ENCODE measurements at regions not wholly inside any gene's neighbourhood (a gene's known extent, or its start where the extent isn't known, plus 50 kb on each side); places are given as distances from the start of the nearest gene placed in this dataset.

GRCh38 chr16:80407265-80407987, 133.4 kb upstream of the DYNLRB2 start:
- intact Hi-C loops (cut with micrococcal nuclease): no loop called here
- Mint-ChIP-seq H3K4me1 (ENCODE audit: low read depth) (no peaks in the 10 kb centered on the region), H3K27me3 (ENCODE audit: insufficient read depth) (peaks cover 3% of the 10 kb centered on the region)

GRCh38 chr16:80404847-80405246, 135.9 kb upstream of the DYNLRB2 start:
- Mint-ChIP-seq H3K36me3 (ENCODE audit: low read depth) (no peaks in the 10 kb centered on the region), H3K27ac (no peak overlapping the region), H3K9me3 (no peaks in the 10 kb centered on the region), H3K4me1 (ENCODE audit: low read depth) (no peaks in the 10 kb centered on the region), H3K27me3 (ENCODE audit: insufficient read depth) (peaks cover 5% of the 10 kb centered on the region), H3K4me3 (no peak overlapping the region)
- intact Hi-C loops (cut with micrococcal nuclease): no loop called here
- no peak for DNase-seq (ENCODE audit: low spot score)

More at GRCh38 chr16:80407265-80407987, 133.4 kb upstream of the DYNLRB2 start:
- no peaks in the 10 kb centered on the region for H3K9me3 Mint-ChIP-seq
- no peaks in the 10 kb centered on the region for H3K36me3 Mint-ChIP-seq (ENCODE audit: low read depth)
- DNase-seq (ENCODE audit: low spot score): no peak
- no peak overlapping the region for H3K27ac Mint-ChIP-seq
- H3K4me3 Mint-ChIP-seq: no peak overlapping the region

DNA sequence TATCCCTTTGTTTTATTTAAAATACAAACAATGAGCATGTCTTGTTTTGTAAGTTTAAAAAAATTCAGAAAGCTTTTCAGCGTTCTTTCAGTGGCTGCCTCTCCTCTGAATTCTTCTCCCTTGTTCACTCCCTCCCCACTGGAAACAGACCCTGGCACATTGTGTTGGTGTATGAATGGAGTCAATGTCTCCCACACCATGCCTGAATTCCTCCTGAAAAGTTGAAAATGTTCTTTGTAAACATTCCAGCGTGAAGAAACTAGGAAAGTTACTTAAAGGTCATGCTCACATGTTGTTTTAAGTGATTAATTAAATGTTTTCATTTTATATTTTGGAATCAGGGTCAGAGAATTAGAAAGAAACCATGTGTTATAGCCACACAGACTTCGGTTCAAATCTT, 136.9 kb upstream of the DYNLRB2 start:
- no peaks in the 10 kb centered on the region for H3K9me3 Mint-ChIP-seq
- no peaks in the 10 kb centered on the region for H3K36me3 Mint-ChIP-seq (ENCODE audit: low read depth)
- peaks cover 7% of the 10 kb centered on the region for H3K27me3 Mint-ChIP-seq (ENCODE audit: insufficient read depth)
- intact Hi-C loops (cut with micrococcal nuclease): no loop called here
- DNase-seq (ENCODE audit: low spot score): no peak
- H3K4me3 Mint-ChIP-seq: no peak overlapping the region
- no peak overlapping the region for H3K27ac Mint-ChIP-seq
- no peaks in the 10 kb centered on the region for H3K4me1 Mint-ChIP-seq (ENCODE audit: low read depth)

- H3K9me3 Mint-ChIP-seq: peaks cover 3% of the 10 kb centered on the region
- no peaks in the 10 kb centered on the region for H3K4me1 Mint-ChIP-seq (ENCODE audit: low read depth)
- no peak overlapping the region for H3K4me3 Mint-ChIP-seq
- H3K36me3 Mint-ChIP-seq (ENCODE audit: low read depth): no peaks in the 10 kb centered on the region
- peaks cover 9% of the 10 kb centered on the region for H3K27me3 Mint-ChIP-seq (ENCODE audit: insufficient read depth)
- intact Hi-C loops (cut with micrococcal nuclease): no loop called here
- no peak for DNase-seq (ENCODE audit: low spot score)
- H3K27ac Mint-ChIP-seq: no peak overlapping the region
Measured at GRCh38 chr16:80390871-80391489, 149.8 kb upstream of the DYNLRB2 start.

DNA sequence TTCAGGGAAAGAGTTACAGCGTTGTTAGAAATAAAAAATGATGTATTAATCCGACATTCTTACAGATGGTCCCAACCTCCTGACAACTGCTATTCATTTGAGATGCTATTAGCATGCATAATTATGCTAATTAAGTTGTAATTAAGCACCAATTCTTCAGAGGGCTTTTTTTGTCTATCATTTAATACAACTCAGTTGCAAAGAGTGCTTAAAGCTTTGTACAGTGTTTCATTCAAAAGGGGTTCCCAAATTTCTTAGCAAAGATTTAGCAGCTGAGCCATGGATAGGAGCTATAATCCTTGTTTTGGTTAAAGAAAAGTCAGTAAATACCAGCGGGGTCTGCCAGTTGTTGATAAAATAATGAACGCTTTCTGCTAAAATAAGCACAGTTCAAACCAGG, 150.7 kb upstream of the DYNLRB2 start:
- peaks cover 9% of the 10 kb centered on the region for H3K27me3 Mint-ChIP-seq (ENCODE audit: insufficient read depth)
- DNase-seq (ENCODE audit: low spot score): no peak
- peaks cover 3% of the 10 kb centered on the region for H3K9me3 Mint-ChIP-seq
- H3K27ac Mint-ChIP-seq: no peak overlapping the region
- no peaks in the 10 kb centered on the region for H3K36me3 Mint-ChIP-seq (ENCODE audit: low read depth)
- intact Hi-C loops (cut with micrococcal nuclease): no loop called here
- H3K4me1 Mint-ChIP-seq (ENCODE audit: low read depth): no peaks in the 10 kb centered on the region
- no peak overlapping the region for H3K4me3 Mint-ChIP-seq

GRCh38 chr16:80389338-80389737, 151.5 kb upstream of the DYNLRB2 start:
- H3K4me3 Mint-ChIP-seq: no peak overlapping the region
- peaks cover 3% of the 10 kb centered on the region for H3K9me3 Mint-ChIP-seq
- H3K27me3 Mint-ChIP-seq (ENCODE audit: insufficient read depth): peaks cover 9% of the 10 kb centered on the region
- H3K27ac Mint-ChIP-seq: no peak overlapping the region
- DNase-seq (ENCODE audit: low spot score): no peak
- H3K4me1 Mint-ChIP-seq (ENCODE audit: low read depth): no peaks in the 10 kb centered on the region
- intact Hi-C loops (cut with micrococcal nuclease): no loop called here
- H3K36me3 Mint-ChIP-seq (ENCODE audit: low read depth): no peaks in the 10 kb centered on the region

DNA sequence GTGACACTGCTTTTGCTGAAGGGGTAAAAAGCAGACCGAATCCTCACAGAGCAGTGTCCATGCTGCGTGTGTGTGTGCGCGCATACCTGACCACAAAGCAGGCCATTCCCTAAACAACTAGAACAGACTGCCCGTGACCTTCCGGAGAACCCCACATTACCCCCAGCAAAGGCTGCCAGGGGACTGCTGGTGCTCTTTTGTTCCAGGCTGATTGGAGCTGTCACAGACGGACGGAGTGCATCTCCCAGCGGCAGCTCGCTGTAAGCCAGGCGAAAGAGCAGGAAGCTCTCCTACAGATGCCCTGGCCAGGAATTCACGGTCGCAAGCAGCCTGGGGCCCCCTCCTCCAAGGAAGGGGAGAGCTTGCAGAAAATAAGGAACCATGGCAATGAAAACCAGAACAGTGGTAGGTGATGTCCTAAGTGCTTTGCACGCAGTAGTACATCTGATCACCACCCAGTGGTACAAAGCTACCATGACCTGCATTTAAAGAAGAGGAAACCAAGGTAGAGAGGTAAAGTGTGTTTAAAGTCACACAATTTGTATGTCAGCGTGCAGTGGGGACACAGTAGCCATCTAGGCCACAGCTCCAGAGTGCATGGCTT, 153.4 kb upstream of the DYNLRB2 start:
- no peaks in the 10 kb centered on the region for H3K9me3 Mint-ChIP-seq
- H3K36me3 Mint-ChIP-seq (ENCODE audit: low read depth): no peaks in the 10 kb centered on the region
- DNase-seq (ENCODE audit: low spot score): no peak
- H3K27ac Mint-ChIP-seq: no peak overlapping the region
- intact Hi-C loops (cut with micrococcal nuclease): no loop called here
- no peaks in the 10 kb centered on the region for H3K4me1 Mint-ChIP-seq (ENCODE audit: low read depth)
- H3K27me3 Mint-ChIP-seq (ENCODE audit: insufficient read depth): peaks cover 10% of the 10 kb centered on the region
- H3K4me3 Mint-ChIP-seq: no peak overlapping the region

DNA sequence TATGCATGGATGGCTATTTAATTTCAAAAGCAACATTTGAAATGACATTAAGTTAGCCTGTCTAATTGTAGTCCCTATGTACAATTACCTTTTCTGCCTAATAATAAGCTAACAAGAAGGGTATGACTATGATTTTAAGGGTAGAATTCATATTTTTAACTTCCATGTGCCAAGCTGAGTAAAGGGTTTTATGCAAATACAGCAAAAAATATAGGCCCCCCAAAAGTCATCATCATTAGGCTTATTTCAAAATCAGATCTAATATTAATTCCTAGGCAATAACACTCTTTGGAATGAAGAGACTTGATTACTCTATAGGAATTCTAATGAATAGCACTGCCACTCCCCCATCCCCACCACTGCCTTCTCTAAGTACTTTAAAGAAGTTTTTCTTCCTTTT, 155.9 kb upstream of the DYNLRB2 start:
- H3K4me1 Mint-ChIP-seq (ENCODE audit: low read depth): no peaks in the 10 kb centered on the region
- H3K27ac Mint-ChIP-seq: no peak overlapping the region
- intact Hi-C loops (cut with micrococcal nuclease): no loop called here
- no peaks in the 10 kb centered on the region for H3K36me3 Mint-ChIP-seq (ENCODE audit: low read depth)
- no peak for DNase-seq (ENCODE audit: low spot score)
- peaks cover 10% of the 10 kb centered on the region for H3K27me3 Mint-ChIP-seq (ENCODE audit: insufficient read depth)
- no peak overlapping the region for H3K4me3 Mint-ChIP-seq
- no peaks in the 10 kb centered on the region for H3K9me3 Mint-ChIP-seq

DNA sequence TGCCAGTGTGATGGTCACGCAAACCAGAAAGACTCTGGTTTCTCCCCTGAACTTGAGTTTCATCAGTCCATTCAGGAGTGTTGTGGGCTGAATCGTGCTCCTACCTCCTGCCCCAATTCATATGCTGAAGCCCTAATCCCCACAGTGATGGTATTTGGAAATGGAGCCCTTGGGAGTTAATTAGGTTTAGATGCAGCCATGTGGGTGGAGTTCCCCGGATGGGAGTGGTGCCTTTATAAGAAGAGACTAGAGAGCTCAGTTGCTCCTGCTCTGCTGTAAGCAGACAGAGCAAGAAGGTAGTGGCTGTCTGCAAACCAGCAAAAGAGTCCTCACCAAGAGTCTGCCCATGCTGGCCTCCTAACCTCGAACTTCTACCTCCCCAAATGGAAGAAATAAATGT, 160.3 kb upstream of the DYNLRB2 start:
- Mint-ChIP-seq H3K4me3 (no peak overlapping the region), H3K27ac (no peak overlapping the region), H3K9me3 (no peaks in the 10 kb centered on the region), H3K4me1 (ENCODE audit: low read depth) (no peaks in the 10 kb centered on the region), H3K27me3 (ENCODE audit: insufficient read depth) (peaks cover 2% of the 10 kb centered on the region), H3K36me3 (ENCODE audit: low read depth) (no peaks in the 10 kb centered on the region)
- no peak for DNase-seq (ENCODE audit: low spot score)
- intact Hi-C loops (cut with micrococcal nuclease): no loop called here

- no peaks in the 10 kb centered on the region for H3K9me3 Mint-ChIP-seq
- H3K27me3 Mint-ChIP-seq (ENCODE audit: insufficient read depth): no peaks in the 10 kb centered on the region
- no peaks in the 10 kb centered on the region for H3K36me3 Mint-ChIP-seq (ENCODE audit: low read depth)
- H3K27ac Mint-ChIP-seq: no peak overlapping the region
- no peak overlapping the region for H3K4me3 Mint-ChIP-seq
- H3K4me1 Mint-ChIP-seq (ENCODE audit: low read depth): no peaks in the 10 kb centered on the region
- no peak for DNase-seq (ENCODE audit: low spot score)
- intact Hi-C loops (cut with micrococcal nuclease): no loop called here
Measured at GRCh38 chr16:80377096-80377956, 163.5 kb upstream of the DYNLRB2 start.

DNA sequence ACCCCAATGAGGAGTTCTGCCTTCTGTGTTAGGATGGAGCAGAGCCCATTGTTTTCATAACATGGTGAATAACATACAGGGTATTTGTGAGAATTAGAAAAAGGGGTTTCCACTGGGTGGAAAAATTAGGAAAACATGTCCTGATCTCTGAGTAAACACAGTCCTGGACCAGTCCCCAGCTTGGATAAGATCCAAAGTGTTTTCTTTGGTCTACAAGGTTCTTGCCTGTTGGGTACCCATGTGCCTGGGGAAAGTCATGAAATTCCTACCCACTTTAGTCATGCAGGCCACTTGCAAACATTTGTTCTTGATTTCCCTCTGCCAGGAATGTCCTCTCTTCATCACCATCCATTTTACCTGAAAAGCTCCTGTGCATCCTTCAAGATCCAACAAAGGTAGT, 164.8 kb upstream of the DYNLRB2 start:
- intact Hi-C loops (cut with micrococcal nuclease): no loop called here
- Mint-ChIP-seq H3K9me3 (no peaks in the 10 kb centered on the region), H3K27ac (no peak overlapping the region), H3K27me3 (ENCODE audit: insufficient read depth) (no peaks in the 10 kb centered on the region), H3K36me3 (ENCODE audit: low read depth) (no peaks in the 10 kb centered on the region), H3K4me1 (ENCODE audit: low read depth) (no peaks in the 10 kb centered on the region), H3K4me3 (no peak overlapping the region)
- no peak for DNase-seq (ENCODE audit: low spot score)

- no peak for DNase-seq (ENCODE audit: low spot score)
- Mint-ChIP-seq H3K36me3 (ENCODE audit: low read depth) (no peaks in the 10 kb centered on the region), H3K4me1 (ENCODE audit: low read depth) (no peaks in the 10 kb centered on the region), H3K4me3 (no peak overlapping the region), H3K27ac (no peak overlapping the region), H3K27me3 (ENCODE audit: insufficient read depth) (no peaks in the 10 kb centered on the region), H3K9me3 (no peaks in the 10 kb centered on the region)
- intact Hi-C loops (cut with micrococcal nuclease): no loop called here
Measured at GRCh38 chr16:80375513-80375912, 165.3 kb upstream of the DYNLRB2 start.

GRCh38 chr16:80372341-80372740, 168.5 kb upstream of the DYNLRB2 start:
- DNase-seq (ENCODE audit: low spot score): no peak
- Mint-ChIP-seq H3K27me3 (ENCODE audit: insufficient read depth) (peaks cover 2% of the 10 kb centered on the region), H3K4me3 (no peak overlapping the region), H3K9me3 (no peaks in the 10 kb centered on the region), H3K36me3 (ENCODE audit: low read depth) (no peaks in the 10 kb centered on the region), H3K4me1 (ENCODE audit: low read depth) (no peaks in the 10 kb centered on the region), H3K27ac (no peak overlapping the region)
- intact Hi-C loops (cut with micrococcal nuclease): no loop called here
